Karpas-422 (cell line): ENCODE measurements at regions not wholly inside any gene's neighbourhood (a gene's known extent, or its start where the extent isn't known, plus 50 kb on each side); places are given as distances from the start of the nearest gene placed in this dataset.

Source experiments
- DNase-seq: peaks from one replicate; pipeline ENCODE4 v3.0.0-alpha.2; 2015
- H2AFZ ChIP-seq: fragments of 200-600 bp; sonication (generic); 2 replicates; pipeline ENCODE4 v1.6.1; 2014; ENCODE audit warnings: antibody characterized with exemption, low read length, mixed read lengths
- H3K27ac ChIP-seq: fragments of 200-600 bp; sonication (generic); 2 replicates; pipeline ENCODE4 v1.5.1; 2014; ENCODE audit warnings: mild to moderate bottlenecking, low read length, moderate library complexity
- H3K27me3 ChIP-seq: fragments of 200-600 bp; sonication (generic); 2 replicates; pipeline ENCODE4 v1.6.1; 2014; ENCODE audit warnings: low read length, mixed read lengths
- H3K36me3 ChIP-seq: fragments of 200-600 bp; sonication (generic); 2 replicates; pipeline ENCODE4 v1.6.1; 2014; ENCODE audit warnings: low read length, mixed read lengths; ENCODE audit not compliant: insufficient read depth
- H3K4me1 ChIP-seq: fragments of 200-600 bp; sonication (generic); 2 replicates; pipeline ENCODE4 v1.6.1; 2014; ENCODE audit warnings: mild to moderate bottlenecking, low read length, mixed read lengths
- H3K4me2 ChIP-seq: fragments of 200-600 bp; sonication (generic); 2 replicates; pipeline ENCODE4 v1.6.1; 2014; ENCODE audit warnings: low read length, low read depth, mild to moderate bottlenecking; ENCODE audit not compliant: poor library complexity, severe bottlenecking
- H3K4me3 ChIP-seq: fragments of 200-600 bp; sonication (generic); 2 replicates; pipeline ENCODE4 v1.5.1; 2014; ENCODE audit warnings: mild to moderate bottlenecking, antibody characterized with exemption, low read length, mixed read lengths
- H3K79me2 ChIP-seq: fragments of 200-600 bp; sonication (generic); 2 replicates; pipeline ENCODE4 v1.6.1; 2014; ENCODE audit warnings: mild to moderate bottlenecking, low read length, mixed read lengths
- H3K9ac ChIP-seq: fragments of 200-600 bp; sonication (generic); 2 replicates; pipeline ENCODE4 v1.6.0; 2014; ENCODE audit warnings: low read length
- H3K9me2 ChIP-seq: fragments of 200-600 bp; sonication (generic), shearing (Covaris generic); replicated peaks from 2 replicates; pipeline ENCODE4 v1.6.0; 2014; ENCODE audit warnings: mild to moderate bottlenecking, low read length, moderate library complexity; ENCODE audit not compliant: insufficient read depth
- H3K9me3 ChIP-seq: fragments of 300-700, 200-600 bp; sonication (generic); 2 replicates; pipeline ENCODE4 v1.6.1; 2014; ENCODE audit warnings: low read length, mixed read lengths
- H4K20me1 ChIP-seq: fragments of 200-600 bp; sonication (generic); 2 replicates; pipeline ENCODE4 v1.6.1; 2014; ENCODE audit warnings: mild to moderate bottlenecking, antibody characterized with exemption, low read length, low read depth; ENCODE audit not compliant: insufficient read depth

DNA sequence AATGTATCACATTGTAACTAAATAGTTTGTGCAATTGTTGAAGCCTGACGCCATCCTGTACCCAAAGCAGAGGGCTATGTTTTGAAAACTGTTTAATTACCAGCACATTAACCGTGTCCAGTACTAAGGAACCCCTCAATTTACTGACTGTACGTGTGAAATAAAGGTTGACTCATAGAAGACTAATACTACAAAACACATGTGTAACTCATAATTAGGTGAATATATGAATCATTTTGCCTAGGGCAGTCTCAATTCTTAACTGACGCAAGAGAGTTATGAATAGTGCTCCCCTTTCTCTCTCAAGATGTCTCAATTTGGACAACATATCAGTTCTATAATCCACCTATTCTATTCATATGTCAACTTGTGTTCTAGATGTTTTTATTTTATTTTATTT, 558.4 kb downstream of the PRDM9 start:
- no peaks in the 10 kb centered on the region for H3K9me2 ChIP-seq

DNA sequence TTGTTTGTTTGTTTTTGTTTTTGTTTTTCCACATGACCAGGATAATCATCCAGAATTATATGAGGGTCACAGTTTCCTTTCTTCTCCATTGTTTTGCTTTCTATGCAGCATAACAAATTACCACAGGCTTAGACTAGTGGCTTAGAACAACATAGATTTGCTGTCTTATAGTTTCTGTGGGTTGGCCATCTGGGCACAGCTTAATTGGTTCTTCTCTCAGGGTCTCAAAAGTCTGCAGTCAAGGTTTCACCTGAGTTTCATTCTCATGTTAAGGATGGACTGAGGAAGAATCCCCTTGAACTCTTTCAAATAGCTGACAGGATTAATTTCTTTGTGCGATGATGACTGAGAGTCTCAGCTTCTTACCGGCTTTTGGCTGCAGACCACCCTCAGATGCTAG, 559.8 kb downstream of the PRDM9 start:
- H3K4me3 ChIP-seq: no peak overlapping the region
- H2AFZ ChIP-seq: no peak overlapping the region
- H3K9ac ChIP-seq: no peak overlapping the region
- no peaks in the 10 kb centered on the region for H3K4me1 ChIP-seq
- H3K9me3 ChIP-seq: peaks cover 3% of the 10 kb centered on the region; the same call in 1 of the 2 replicates
- H3K27ac ChIP-seq: no peak overlapping the region
- H3K79me2 ChIP-seq: no peaks in the 10 kb centered on the region
- H3K27me3 ChIP-seq: no peaks in the 10 kb centered on the region
- DNase-seq: no peak
- no peaks in the 10 kb centered on the region for H4K20me1 ChIP-seq
- no peak overlapping the region for H3K4me2 ChIP-seq
- H3K36me3 ChIP-seq: no peaks in the 10 kb centered on the region
- H3K9me2 ChIP-seq: no peaks in the 10 kb centered on the region

More for the DNA sequence above, 558.4 kb downstream of the PRDM9 start:
- H3K9ac ChIP-seq: no peak overlapping the region
- no peaks in the 10 kb centered on the region for H3K36me3 ChIP-seq
- DNase-seq: no peak
- H3K4me3 ChIP-seq: no peak overlapping the region
- no peaks in the 10 kb centered on the region for H3K79me2 ChIP-seq
- H2AFZ ChIP-seq: no peak overlapping the region
- no peaks in the 10 kb centered on the region for H4K20me1 ChIP-seq
- no peak overlapping the region for H3K27ac ChIP-seq
- no peak overlapping the region for H3K4me2 ChIP-seq
- H3K4me1 ChIP-seq: no peaks in the 10 kb centered on the region
- no peaks in the 10 kb centered on the region for H3K27me3 ChIP-seq
- peaks cover 14% of the 10 kb centered on the region; the same call in 1 of the 2 replicates for H3K9me3 ChIP-seq

DNA sequence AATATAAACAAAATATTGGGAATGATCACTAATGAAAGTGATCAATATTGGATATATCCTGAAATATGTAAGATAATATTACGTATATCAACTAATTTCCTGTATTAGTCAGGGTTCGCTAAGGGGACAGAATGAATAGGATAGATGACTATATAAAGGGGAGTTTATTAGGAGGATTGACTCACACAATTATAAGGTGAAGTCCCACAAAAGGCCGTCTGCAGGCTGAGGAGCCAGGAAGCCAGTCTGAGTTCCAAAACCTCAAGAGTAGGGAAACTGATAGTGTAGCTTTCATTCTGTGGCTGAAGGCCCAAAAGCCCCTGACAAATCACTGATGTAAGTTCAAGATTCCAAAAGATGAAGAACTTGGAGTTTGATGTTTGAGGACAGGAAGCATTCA, 561.1 kb downstream of the PRDM9 start:
- Histone ChIP-seq H2AFZ (no peak overlapping the region), H3K27me3 (no peaks in the 10 kb centered on the region), H3K36me3 (no peaks in the 10 kb centered on the region), H3K4me1 (no peaks in the 10 kb centered on the region), H3K27ac (no peak overlapping the region), H3K79me2 (no peaks in the 10 kb centered on the region), H3K4me2 (no peak overlapping the region), H3K9me3 (peaks cover 7% of the 10 kb centered on the region; the same call in 1 of the 2 replicates), H3K4me3 (no peak overlapping the region), H3K9ac (no peak overlapping the region), H4K20me1 (no peaks in the 10 kb centered on the region), H3K9me2 (no peaks in the 10 kb centered on the region)
- no peak for DNase-seq

DNA sequence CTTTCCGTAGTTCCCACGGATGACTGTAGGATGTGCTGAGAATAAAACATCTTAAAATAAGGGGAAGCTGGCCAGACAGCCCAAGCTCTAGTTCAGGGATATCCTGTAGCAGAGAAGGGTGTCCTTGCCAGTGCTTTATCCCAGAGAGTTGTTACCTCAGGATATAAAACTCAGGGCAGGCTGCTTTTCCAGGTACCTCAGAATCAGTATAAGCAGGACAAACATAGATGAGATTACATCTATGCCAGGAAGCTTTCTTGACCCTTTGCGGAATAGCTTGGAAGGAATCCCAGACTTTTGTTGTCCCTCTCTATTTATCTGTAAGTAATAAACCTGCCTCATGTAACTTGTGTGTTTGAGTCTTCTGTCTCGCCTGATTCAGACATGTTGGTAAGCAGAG, 565.7 kb downstream of the PRDM9 start:
- H3K4me1 ChIP-seq: no peaks in the 10 kb centered on the region
- H3K36me3 ChIP-seq: no peaks in the 10 kb centered on the region
- no peak overlapping the region for H3K9ac ChIP-seq
- H3K27ac ChIP-seq: no peak overlapping the region
- DNase-seq: no peak
- no peaks in the 10 kb centered on the region for H3K79me2 ChIP-seq
- no peak overlapping the region for H3K4me3 ChIP-seq
- no peak overlapping the region for H2AFZ ChIP-seq
- H3K9me2 ChIP-seq: no peaks in the 10 kb centered on the region
- peaks cover 9% of the 10 kb centered on the region; the same call in 1 of the 2 replicates for H3K9me3 ChIP-seq
- no peaks in the 10 kb centered on the region for H3K27me3 ChIP-seq
- no peaks in the 10 kb centered on the region for H4K20me1 ChIP-seq
- H3K4me2 ChIP-seq: no peak overlapping the region

DNA sequence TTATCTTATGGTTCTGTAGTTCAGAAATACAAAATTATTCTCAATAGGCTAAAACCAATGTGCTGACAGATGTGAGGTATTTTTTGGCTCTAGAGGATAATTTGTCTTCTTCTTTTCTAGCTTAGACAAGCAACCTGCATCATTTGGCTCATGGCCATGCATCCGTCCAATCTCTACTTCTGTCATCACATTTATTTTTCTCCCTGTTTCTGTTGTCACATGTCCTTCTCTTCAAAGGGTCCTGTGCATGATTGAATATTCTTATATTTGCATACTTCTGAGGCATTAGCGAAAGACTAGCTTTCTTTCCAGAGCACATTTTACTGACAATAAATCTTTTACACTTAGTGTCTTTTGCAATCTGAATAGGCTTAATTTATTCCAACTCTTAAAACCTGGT, 564.7 kb downstream of the CDH10 start:
- Histone ChIP-seq H3K27ac (no peak overlapping the region), H3K27me3 (no peaks in the 10 kb centered on the region), H3K9me3 (peaks cover 10% of the 10 kb centered on the region; the same call in 1 of the 2 replicates), H3K4me3 (no peak overlapping the region), H3K4me1 (no peaks in the 10 kb centered on the region), H3K9me2 (no peaks in the 10 kb centered on the region), H3K9ac (no peak overlapping the region), H4K20me1 (no peaks in the 10 kb centered on the region), H2AFZ (no peak overlapping the region), H3K4me2 (no peak overlapping the region), H3K36me3 (no peaks in the 10 kb centered on the region), H3K79me2 (no peaks in the 10 kb centered on the region)
- DNase-seq: no peak

DNA sequence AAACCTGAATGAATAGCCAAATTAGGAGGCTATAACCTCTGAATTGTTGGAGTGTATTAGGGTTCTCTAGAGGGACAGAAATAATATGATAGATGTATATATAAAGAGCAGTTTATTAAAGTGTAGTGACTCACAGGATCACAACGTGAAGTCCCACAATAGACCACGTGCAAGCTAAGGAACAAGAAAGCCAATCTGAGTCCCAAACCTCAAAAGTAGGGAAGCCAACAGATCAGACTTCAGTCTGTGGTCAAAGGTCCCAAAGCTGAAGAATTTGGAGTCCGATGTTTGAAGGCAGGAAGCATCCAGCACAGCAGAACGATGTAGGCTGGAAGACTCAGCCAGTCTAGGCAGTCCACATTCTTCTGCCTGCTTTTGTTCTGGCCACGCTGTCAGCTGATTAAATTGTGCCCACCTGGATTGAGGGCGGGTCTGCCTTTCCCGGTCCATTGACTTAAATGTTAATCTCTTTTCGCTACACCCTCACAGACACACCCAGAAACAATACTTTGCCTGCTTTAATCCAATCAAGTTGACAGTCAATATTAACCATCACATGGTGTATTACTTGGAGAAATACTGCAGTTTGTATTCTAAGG, 550.6 kb downstream of the CDH10 start:
- Histone ChIP-seq H3K4me3 (no peak overlapping the region), H2AFZ (no peak overlapping the region), H3K27ac (no peak overlapping the region), H3K4me1 (no peaks in the 10 kb centered on the region), H4K20me1 (no peaks in the 10 kb centered on the region), H3K4me2 (no peak overlapping the region), H3K9me3 (no peaks in the 10 kb centered on the region; the same call in 1 of the 2 replicates), H3K79me2 (no peaks in the 10 kb centered on the region), H3K27me3 (no peaks in the 10 kb centered on the region), H3K9me2 (no peaks in the 10 kb centered on the region), H3K36me3 (no peaks in the 10 kb centered on the region), H3K9ac (no peak overlapping the region)
- DNase-seq: no peak

DNA sequence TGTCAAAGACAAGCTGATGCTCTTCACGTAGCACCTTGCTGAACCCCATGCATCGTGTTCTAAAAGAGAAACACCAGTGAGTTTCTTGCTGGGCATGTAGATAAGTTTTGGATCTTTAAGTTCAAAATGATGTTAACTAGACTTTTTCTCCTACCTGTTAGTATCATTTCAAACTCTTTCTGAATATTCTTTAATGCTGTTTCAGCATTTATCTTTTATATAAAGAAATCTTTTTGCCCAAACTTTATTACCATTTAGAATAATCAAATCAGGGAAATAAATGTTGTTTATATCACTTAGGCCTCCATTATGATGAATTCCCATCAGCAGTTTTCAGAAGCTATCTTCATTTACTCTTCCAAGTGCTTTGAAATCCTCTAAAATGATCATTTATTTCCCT, 542.8 kb downstream of the CDH10 start:
- H3K4me3 ChIP-seq: no peak overlapping the region
- no peaks in the 10 kb centered on the region for H3K9me3 ChIP-seq
- no peak overlapping the region for H3K4me2 ChIP-seq
- no peaks in the 10 kb centered on the region for H3K27me3 ChIP-seq
- H3K9me2 ChIP-seq: no peaks in the 10 kb centered on the region; the same call in 1 of the 2 replicates
- DNase-seq: no peak
- H3K9ac ChIP-seq: no peak overlapping the region
- H3K36me3 ChIP-seq: no peaks in the 10 kb centered on the region
- no peaks in the 10 kb centered on the region for H3K79me2 ChIP-seq
- no peaks in the 10 kb centered on the region for H4K20me1 ChIP-seq
- no peaks in the 10 kb centered on the region for H3K4me1 ChIP-seq
- H3K27ac ChIP-seq: no peak overlapping the region
- H2AFZ ChIP-seq: no peak overlapping the region

DNA sequence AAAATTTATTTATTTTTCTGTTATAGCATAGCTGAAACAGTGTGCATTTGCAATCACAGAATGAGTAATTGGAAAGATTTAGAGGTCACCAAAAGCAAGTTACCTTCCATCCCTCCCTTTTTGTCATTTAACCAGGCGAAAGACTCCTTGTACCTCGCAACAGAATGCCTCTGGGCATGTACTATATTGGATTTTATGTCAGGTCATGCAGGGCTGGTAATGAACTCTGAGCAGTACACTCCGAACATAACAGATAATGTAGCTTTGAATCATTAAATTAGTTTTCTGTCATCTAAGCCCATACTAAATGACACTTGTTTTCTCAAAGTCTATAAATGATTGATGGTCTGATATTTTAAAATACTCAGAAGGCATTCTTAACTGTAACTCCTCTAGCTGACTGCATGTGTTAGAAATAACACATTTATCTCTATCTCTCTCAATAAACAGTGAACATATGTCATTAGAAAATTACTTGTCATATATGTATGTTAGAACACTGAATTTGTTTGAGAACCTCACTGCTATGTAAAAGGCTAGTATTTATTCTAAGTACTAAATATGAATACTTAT, 541.2 kb downstream of the CDH10 start:
- Histone ChIP-seq H3K4me2 (no peak overlapping the region), H3K27ac (no peak overlapping the region), H3K9me2 (no peaks in the 10 kb centered on the region; the same call in 1 of the 2 replicates), H3K4me3 (no peak overlapping the region), H3K79me2 (no peaks in the 10 kb centered on the region), H3K27me3 (no peaks in the 10 kb centered on the region), H3K9ac (no peak overlapping the region), H3K9me3 (no peaks in the 10 kb centered on the region), H2AFZ (no peak overlapping the region), H4K20me1 (no peaks in the 10 kb centered on the region), H3K4me1 (no peaks in the 10 kb centered on the region), H3K36me3 (no peaks in the 10 kb centered on the region)
- no peak for DNase-seq
